ENCODE measurements at regions not wholly inside any gene's neighbourhood (a gene's known extent, or its start where the extent isn't known, plus 50 kb on each side); places are given as distances from the start of the nearest gene placed in this dataset.

GRCh38 chr20:48153103-48153502, 367.8 kb upstream of the SULF2 start:
- TF ChIP-seq CTCF (IDR thresholded peaks at IDR 0.05; ENCODE audit: low read depth, low read length, missing control alignments): no peak
- no peak for DNase-seq
- in situ Hi-C loops (cut with HindIII; ENCODE audit: low pct_ligation_motif_present, low sequenced_read_pairs): no loop called here

DNA sequence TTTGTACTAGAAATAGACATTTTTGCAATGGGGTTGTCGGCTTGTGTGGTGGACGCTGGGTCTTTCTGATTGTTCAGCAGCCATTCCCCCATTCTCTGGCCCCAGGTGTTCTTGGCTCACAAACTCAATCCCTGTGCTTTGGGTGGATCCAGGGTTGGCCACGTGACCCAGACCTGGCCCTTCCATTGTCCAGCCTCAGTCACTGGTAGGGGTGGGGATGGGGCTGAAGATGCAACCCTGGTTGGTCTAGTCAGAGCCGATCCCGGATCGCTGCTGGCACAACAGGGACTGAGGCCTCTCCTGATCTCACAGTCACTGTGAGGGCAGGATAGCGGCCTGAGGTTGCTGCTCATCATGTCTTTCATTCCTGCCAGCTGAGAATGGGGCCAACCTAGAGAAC, 365.3 kb upstream of the SULF2 start:
- Histone ChIP-seq H3K36me3 (replicated peaks) (no peaks in the 10 kb centered on the region), H3K27me3 (replicated peaks) (no peaks in the 10 kb centered on the region), H3K27ac (no peak overlapping the region), H3K4me3 (ENCODE audit: low read depth, low read length) (no peak overlapping the region)
- no peak for DNase-seq
- TF ChIP-seq CTCF (IDR thresholded peaks at IDR 0.05; ENCODE audit: low read depth, low read length, missing control alignments): no peak
- in situ Hi-C loops (cut with HindIII; ENCODE audit: low pct_ligation_motif_present, low sequenced_read_pairs): no loop called here

More at GRCh38 chr20:48153103-48153502, 367.8 kb upstream of the SULF2 start:
- Histone ChIP-seq H3K27ac (no peak overlapping the region), H3K27me3 (replicated peaks) (no peaks in the 10 kb centered on the region), H3K36me3 (replicated peaks) (no peaks in the 10 kb centered on the region), H3K4me3 (ENCODE audit: low read depth, low read length) (no peak overlapping the region)

DNA sequence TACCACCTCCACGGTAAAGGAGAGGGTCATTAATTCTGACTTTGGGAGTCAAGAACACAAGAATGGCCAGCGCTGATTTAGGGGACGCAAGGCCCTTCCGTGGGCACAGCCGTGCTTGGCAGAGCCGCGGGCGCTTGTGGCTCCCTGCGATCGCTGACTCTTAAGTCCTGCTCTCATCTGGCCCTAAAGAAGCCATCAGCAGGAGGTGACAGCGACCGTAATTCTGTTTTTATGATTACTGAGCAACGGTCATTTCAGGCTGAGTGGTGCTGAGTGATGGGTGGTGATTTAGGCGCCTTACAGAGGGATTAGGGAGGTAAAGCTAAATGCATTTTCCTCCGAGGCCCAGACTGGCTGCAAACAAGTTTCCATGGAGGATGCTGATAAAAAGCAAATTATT, 364.6 kb upstream of the SULF2 start:
- Histone ChIP-seq H3K4me3 (ENCODE audit: low read depth, low read length) (no peak overlapping the region), H3K27ac (no peak overlapping the region), H3K27me3 (replicated peaks) (no peaks in the 10 kb centered on the region), H3K36me3 (replicated peaks) (no peaks in the 10 kb centered on the region)
- in situ Hi-C loops (cut with HindIII; ENCODE audit: low pct_ligation_motif_present, low sequenced_read_pairs): no loop called here
- TF ChIP-seq CTCF (IDR thresholded peaks at IDR 0.05; ENCODE audit: low read depth, low read length, missing control alignments): no peak
- no peak for DNase-seq

DNA sequence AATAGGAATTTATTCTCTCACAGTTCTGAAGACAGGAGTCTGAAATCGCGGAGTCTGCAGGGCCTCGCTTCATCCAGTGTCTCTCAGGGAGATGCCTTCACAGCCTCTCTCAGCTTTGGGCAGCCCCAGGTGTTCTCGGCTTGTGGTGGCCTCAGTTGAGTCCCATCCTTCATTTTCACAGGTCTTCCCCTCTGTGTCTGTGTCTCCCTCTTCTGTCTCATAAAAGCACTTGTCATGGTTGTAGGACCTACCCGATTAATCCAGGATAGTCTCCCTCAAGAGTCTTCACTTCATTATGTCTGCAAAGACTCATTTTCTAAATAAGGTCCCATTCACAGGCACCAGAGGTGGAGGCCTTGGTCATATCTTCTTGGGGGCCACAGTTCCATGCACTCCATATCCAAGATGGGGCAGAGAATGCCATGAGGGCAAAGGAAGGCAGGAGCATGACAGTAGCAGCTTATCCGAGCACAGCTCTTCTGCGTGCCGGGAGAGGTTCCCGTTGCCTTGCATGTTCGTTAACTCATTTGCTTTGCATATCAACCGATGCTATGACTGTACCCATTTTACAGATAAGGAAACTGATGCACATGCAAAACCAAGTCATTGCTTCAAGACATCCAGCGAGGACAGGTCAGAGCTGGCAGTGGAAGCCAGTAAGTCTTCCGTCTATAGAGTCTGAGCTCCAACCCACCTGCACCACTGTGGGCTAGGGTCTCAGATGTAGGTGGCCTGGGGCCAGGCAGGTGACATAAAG, 363.8 kb upstream of the SULF2 start:
- no peak for TF ChIP-seq CTCF (IDR thresholded peaks at IDR 0.05; ENCODE audit: low read depth, low read length, missing control alignments)
- in situ Hi-C loops (cut with HindIII; ENCODE audit: low pct_ligation_motif_present, low sequenced_read_pairs): no loop called here
- Histone ChIP-seq H3K27me3 (replicated peaks) (no peaks in the 10 kb centered on the region), H3K4me3 (ENCODE audit: low read depth, low read length) (no peak overlapping the region), H3K36me3 (replicated peaks) (no peaks in the 10 kb centered on the region), H3K27ac (no peak overlapping the region)
- no peak for DNase-seq

GRCh38 chr20:48148020-48148419, 362.7 kb upstream of the SULF2 start:
- in situ Hi-C loops (cut with HindIII; ENCODE audit: low pct_ligation_motif_present, low sequenced_read_pairs): no loop called here
- Histone ChIP-seq H3K4me3 (ENCODE audit: low read depth, low read length) (no peak overlapping the region), H3K27ac (no peak overlapping the region), H3K36me3 (replicated peaks) (no peaks in the 10 kb centered on the region), H3K27me3 (replicated peaks) (no peaks in the 10 kb centered on the region)
- no peak for TF ChIP-seq CTCF (IDR thresholded peaks at IDR 0.05; ENCODE audit: low read depth, low read length, missing control alignments)
- no peak for DNase-seq

DNA sequence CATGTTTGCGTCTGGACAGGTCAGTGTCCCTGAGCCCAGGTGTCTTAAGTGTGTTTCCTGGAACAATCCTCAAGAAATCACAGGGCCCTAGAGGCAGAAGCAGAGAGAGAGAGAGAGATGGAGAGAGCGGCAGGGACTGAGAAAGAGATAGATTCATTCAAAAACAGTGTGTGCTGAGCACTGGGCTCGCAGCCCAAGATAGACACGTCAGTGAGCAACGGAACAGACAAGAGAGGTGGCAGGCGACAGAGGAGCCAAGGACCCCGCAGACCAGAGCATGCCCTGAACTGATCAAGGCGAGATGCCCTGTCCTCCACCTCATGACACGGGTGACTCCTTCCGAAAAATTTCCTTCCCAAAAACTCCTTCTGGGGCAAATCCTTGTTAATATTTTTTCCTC, 362.0 kb upstream of the SULF2 start:
- no peak for TF ChIP-seq CTCF (IDR thresholded peaks at IDR 0.05; ENCODE audit: low read depth, low read length, missing control alignments)
- Histone ChIP-seq H3K27ac (no peak overlapping the region), H3K4me3 (ENCODE audit: low read depth, low read length) (no peak overlapping the region), H3K36me3 (replicated peaks) (no peaks in the 10 kb centered on the region), H3K27me3 (replicated peaks) (no peaks in the 10 kb centered on the region)
- DNase-seq: no peak
- in situ Hi-C loops (cut with HindIII; ENCODE audit: low pct_ligation_motif_present, low sequenced_read_pairs): no loop called here

Measured in brain microvascular endothelial cell (primary cell).